ENCODE measurements at regions not wholly inside any gene's neighbourhood (a gene's known extent, or its start where the extent isn't known, plus 50 kb on each side); places are given as distances from the start of the nearest gene placed in this dataset.

DNA sequence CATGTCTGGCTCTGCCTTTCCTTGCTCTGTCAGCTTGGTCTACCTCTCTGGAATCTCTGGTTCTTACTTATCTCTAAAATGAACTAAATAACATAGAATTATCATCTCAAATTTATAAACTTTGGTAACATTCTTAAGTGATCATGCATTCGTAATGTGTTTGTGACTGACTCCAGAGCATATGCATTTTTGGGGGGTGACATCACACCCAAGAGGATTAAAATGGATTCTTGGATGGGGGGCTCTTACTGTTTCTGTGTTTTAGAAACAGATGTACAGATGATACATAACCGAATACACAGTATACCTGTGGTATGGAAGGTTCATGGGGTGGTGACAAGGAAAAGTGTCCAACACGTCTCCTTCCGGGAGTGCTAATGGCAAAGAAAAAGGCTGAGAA lies 1162.1 kb downstream of the VRK1 start:
- TF ChIP-seq POLR2A (IDR thresholded peaks at IDR 0.05; ENCODE audit: low read length) = no peak
- no peak for TF ChIP-seq GATA1 (IDR thresholded peaks at IDR 0.05; ENCODE audit: low read depth, low read length)

Data from erythroblast (primary cell).